ENCODE measurements at regions not wholly inside any gene's neighbourhood (a gene's known extent, or its start where the extent isn't known, plus 50 kb on each side); places are given as distances from the start of the nearest gene placed in this dataset.

- TF ChIP-seq POLR2AphosphoS5 (IDR thresholded peaks at IDR 0.05; ENCODE audit: borderline replicate concordance, low read depth, low read length), result no peak
- TF ChIP-seq EZH2 (IDR thresholded peaks at IDR 0.05), result no peak
Measured at GRCh38 chr3:177431525-177432176, 234.4 kb upstream of the TBL1XR1 start.

Data from SK-N-MC (cell line).